Retinal pigment epithelial cell (primary cell): ENCODE measurements at regions not wholly inside any gene's neighbourhood (a gene's known extent, or its start where the extent isn't known, plus 50 kb on each side); places are given as distances from the start of the nearest gene placed in this dataset.

Experiments used
- DNase-seq: peaks from one replicate; pipeline ENCODE4 v3.0.0-alpha.2; 2010; ENCODE audit warnings: low read depth
- H3K4me3 ChIP-seq: 2 replicates; pipeline ENCODE4 v1.5.1; 2011; ENCODE audit warnings: mild to moderate bottlenecking, low read length, control low read depth, moderate library complexity
- CTCF ChIP-seq: conservative IDR thresholded peaks from 2 replicates; pipeline ENCODE4 v1.5.1; 2011; ENCODE audit warnings: low read depth, low read length, control low read depth, inconsistent platforms

- TF ChIP-seq CTCF, result no peak
- DNase-seq, result no peak
- no peak overlapping the region for H3K4me3 ChIP-seq
Measured at GRCh38 chr2:18057657-18058056, 179.2 kb downstream of the KCNS3 start.

- DNase-seq, result no peak
- no peak for TF ChIP-seq CTCF
- H3K4me3 ChIP-seq, result no peak overlapping the region
Measured at GRCh38 chr2:18055290-18055689, 176.8 kb downstream of the KCNS3 start.

- no peak overlapping the region for H3K4me3 ChIP-seq
- no peak for DNase-seq
- no peak for TF ChIP-seq CTCF
Measured at GRCh38 chr2:18050001-18050400, 171.5 kb downstream of the KCNS3 start.

GRCh38 chr2:18049325-18049724, 170.9 kb downstream of the KCNS3 start:
- H3K4me3 ChIP-seq, result no peak overlapping the region
- DNase-seq, result no peak
- no peak for TF ChIP-seq CTCF

GRCh38 chr2:18047896-18048657, 169.6 kb downstream of the KCNS3 start:
- peak; percentile 91 for DNase-seq
- no peak for TF ChIP-seq CTCF
- peak overlapping the region; percentile 30 for H3K4me3 ChIP-seq

GRCh38 chr2:18047213-18047611, 168.7 kb downstream of the KCNS3 start:
- TF ChIP-seq CTCF, result no peak
- no peak overlapping the region for H3K4me3 ChIP-seq
- no peak for DNase-seq

- no peak for DNase-seq
- no peak overlapping the region for H3K4me3 ChIP-seq
- no peak for TF ChIP-seq CTCF
Measured at GRCh38 chr2:18046558-18047212, 168.2 kb downstream of the KCNS3 start.
